ENCODE measurements at regions not wholly inside any gene's neighbourhood (a gene's known extent, or its start where the extent isn't known, plus 50 kb on each side); places are given as distances from the start of the nearest gene placed in this dataset.

DNA sequence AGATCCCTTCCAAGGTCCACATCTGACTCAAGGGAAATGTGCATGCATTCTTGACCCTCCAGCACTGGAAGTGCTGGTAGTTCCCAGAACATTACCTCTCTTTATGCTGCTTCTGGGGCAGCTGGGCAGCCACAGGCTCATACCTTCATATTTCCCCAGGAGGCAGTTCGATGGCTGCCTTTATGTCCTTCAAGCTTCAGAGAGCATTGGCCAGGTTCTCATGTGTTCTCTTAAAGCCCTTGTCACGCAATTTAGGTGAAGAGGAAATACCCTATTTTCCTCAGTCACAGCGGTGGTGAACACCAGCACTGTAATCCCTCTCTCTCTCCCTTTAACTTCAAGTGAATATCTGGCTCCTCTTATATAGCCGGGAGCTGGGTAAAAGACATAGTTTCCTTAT, 134.3 kb downstream of the MID1IP1 start:
- TF ChIP-seq CTCF (IDR thresholded peaks at IDR 0.05): no peak
- no peak for TF ChIP-seq POLR2A (IDR thresholded peaks at IDR 0.05)

Measured in transverse colon (tissue), 3 donors.